ENCODE measurements at regions not wholly inside any gene's neighbourhood (a gene's known extent, or its start where the extent isn't known, plus 50 kb on each side); places are given as distances from the start of the nearest gene placed in this dataset.

DNA sequence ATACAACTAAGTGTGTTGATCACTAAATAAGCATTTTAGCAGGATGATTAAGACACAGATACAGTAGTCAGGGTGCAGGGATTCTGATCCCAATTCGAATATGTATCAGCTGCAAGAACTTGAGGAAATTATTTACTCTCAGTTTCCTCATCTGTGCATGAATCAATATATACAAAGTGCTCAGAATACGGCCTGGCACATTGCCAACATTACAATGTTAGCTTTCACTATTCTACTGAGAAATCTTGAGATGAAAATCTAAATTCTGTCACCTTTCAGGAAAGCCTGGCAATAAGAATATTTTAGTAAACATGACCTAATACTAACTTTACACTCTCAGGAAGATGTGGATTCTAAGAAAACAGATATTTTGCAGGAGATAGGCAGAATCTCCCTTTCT is 1001.6 kb upstream of the IGFBP7 start:
- TF ChIP-seq POLR2A (IDR thresholded peaks at IDR 0.05) (no peak), POLR2AphosphoS5 (IDR thresholded peaks at IDR 0.05) (no peak), CTCF (IDR thresholded peaks at IDR 0.05) (no peak), EP300 (IDR thresholded peaks at IDR 0.05) (no peak)
- H3K27ac ChIP-seq = no peak overlapping the region
- no peak overlapping the region for H3K4me3 ChIP-seq
- H3K36me3 ChIP-seq = no peaks in the 10 kb centered on the region
- H3K4me1 ChIP-seq = no peaks in the 10 kb centered on the region
- no peaks in the 10 kb centered on the region for H3K27me3 ChIP-seq
- 42% methylated on average over 2 of the region's 2 CpGs for WGBS
- no peaks in the 10 kb centered on the region for H3K9me3 ChIP-seq
- DNase-seq (ENCODE audit: low spot score in 2 of 2) = no peak

GRCh38 chr4:58093352-58093751 is 983.2 kb upstream of the IGFBP7 start:
- no peaks in the 10 kb centered on the region for H3K27me3 ChIP-seq
- H3K36me3 ChIP-seq = no peaks in the 10 kb centered on the region
- WGBS = 94% methylated on average over 4 of the region's 4 CpGs

DNA sequence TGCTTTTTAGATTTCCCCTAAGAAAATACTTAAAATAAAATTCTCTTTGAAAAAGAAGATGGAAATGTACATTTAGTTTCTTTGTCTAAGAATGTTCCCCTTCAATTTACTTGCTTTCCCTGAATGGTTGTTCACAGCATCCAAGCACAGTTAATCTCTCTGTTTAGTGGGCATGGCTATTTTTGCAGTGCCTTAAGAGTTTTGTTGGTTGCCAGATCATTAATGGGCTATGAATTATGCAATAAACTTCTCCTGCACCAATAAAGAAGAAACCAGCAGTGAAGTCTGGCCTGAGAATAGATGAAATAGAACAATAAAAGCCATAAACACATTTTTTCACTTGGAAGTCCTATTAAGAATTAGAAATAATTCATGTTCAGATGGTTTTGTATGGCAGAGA is 980.4 kb upstream of the IGFBP7 start:
- Histone ChIP-seq H3K9me3 (no peaks in the 10 kb centered on the region), H3K4me3 (no peak overlapping the region), H3K27me3 (no peaks in the 10 kb centered on the region), H3K27ac (no peak overlapping the region), H3K4me1 (no peaks in the 10 kb centered on the region), H3K36me3 (no peaks in the 10 kb centered on the region)
- TF ChIP-seq POLR2AphosphoS5 (IDR thresholded peaks at IDR 0.05) (no peak), EP300 (IDR thresholded peaks at IDR 0.05) (no peak), POLR2A (IDR thresholded peaks at IDR 0.05) (no peak), CTCF (IDR thresholded peaks at IDR 0.05) (no peak)
- DNase-seq (ENCODE audit: low spot score in 2 of 2) = no peak

More at GRCh38 chr4:58093352-58093751, 983.2 kb upstream of the IGFBP7 start:
- TF ChIP-seq CTCF (IDR thresholded peaks at IDR 0.05) (no peak), POLR2AphosphoS5 (IDR thresholded peaks at IDR 0.05) (no peak), POLR2A (IDR thresholded peaks at IDR 0.05) (no peak), EP300 (IDR thresholded peaks at IDR 0.05) (no peak)
- H3K4me3 ChIP-seq = no peak overlapping the region
- no peaks in the 10 kb centered on the region for H3K9me3 ChIP-seq
- DNase-seq (ENCODE audit: low spot score in 2 of 2) = no peak
- no peak overlapping the region for H3K27ac ChIP-seq
- H3K4me1 ChIP-seq = no peaks in the 10 kb centered on the region

DNA sequence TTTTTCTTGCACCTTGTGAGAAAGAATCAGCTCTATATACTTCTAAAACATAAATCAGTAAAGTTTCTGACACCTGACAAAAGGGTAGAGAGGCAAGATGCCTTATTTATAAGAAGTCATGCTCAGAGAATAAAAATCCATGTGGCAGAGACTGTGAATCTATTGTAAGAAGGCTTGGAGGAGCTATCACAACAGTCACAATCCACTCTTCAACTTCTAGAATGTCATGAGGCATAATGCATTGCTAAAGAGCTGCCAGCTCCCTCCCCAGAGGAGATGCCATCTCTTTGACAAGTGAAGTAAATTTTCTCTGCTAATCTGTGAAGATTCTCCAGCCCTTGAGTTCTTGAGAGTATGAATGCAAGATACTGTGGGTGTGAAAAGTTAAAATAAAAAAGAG is 971.2 kb upstream of the IGFBP7 start:
- TF ChIP-seq EP300 (IDR thresholded peaks at IDR 0.05) = no peak
- no peak for TF ChIP-seq CTCF (IDR thresholded peaks at IDR 0.05)
- no peak for TF ChIP-seq POLR2AphosphoS5 (IDR thresholded peaks at IDR 0.05)
- TF ChIP-seq POLR2A (IDR thresholded peaks at IDR 0.05) = no peak
- Histone ChIP-seq H3K27ac (no peak overlapping the region), H3K36me3 (no peaks in the 10 kb centered on the region), H3K27me3 (no peaks in the 10 kb centered on the region), H3K4me3 (no peak overlapping the region), H3K4me1 (no peaks in the 10 kb centered on the region), H3K9me3 (no peaks in the 10 kb centered on the region)
- no peak for DNase-seq (ENCODE audit: low spot score in 2 of 2)

DNA sequence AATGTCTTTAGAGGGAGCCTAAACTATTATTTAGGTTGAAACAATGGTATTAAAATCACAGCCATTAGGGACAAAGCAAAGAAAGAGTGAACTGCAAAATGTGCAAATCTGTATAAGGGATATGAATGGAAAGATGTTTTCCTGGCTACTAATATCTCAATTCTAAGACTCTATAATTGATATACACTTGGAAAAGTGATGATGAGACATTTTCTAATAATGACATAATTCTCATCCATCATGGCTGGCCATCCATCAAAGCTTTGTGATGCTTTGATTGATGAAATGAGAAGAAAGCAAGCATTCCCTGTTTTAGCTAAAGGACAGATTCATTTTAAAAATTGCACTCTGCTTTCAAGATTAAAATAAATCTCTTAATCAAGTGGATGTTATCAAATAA is 965.5 kb upstream of the IGFBP7 start:
- Histone ChIP-seq H3K4me3 (no peak overlapping the region), H3K27me3 (no peaks in the 10 kb centered on the region), H3K4me1 (no peaks in the 10 kb centered on the region), H3K9me3 (no peaks in the 10 kb centered on the region), H3K27ac (no peak overlapping the region), H3K36me3 (no peaks in the 10 kb centered on the region)
- no peak for DNase-seq (ENCODE audit: low spot score in 2 of 2)
- TF ChIP-seq POLR2AphosphoS5 (IDR thresholded peaks at IDR 0.05) = no peak
- TF ChIP-seq CTCF (IDR thresholded peaks at IDR 0.05) = no peak
- no peak for TF ChIP-seq EP300 (IDR thresholded peaks at IDR 0.05)
- no peak for TF ChIP-seq POLR2A (IDR thresholded peaks at IDR 0.05)

Data from suprapubic skin (tissue), 4 donors.